HG03432 (cell line): ENCODE measurements at regions not wholly inside any gene's neighbourhood (a gene's known extent, or its start where the extent isn't known, plus 50 kb on each side); places are given as distances from the start of the nearest gene placed in this dataset.

Experiments used
- ATAC-seq: cut with Tn5 transposase; IDR thresholded peaks from one replicate; pipeline ENCODE4 v1.9.1; 2021; ENCODE audit warnings: mild to moderate bottlenecking, moderate library complexity; ENCODE audit not compliant: unreplicated experiment

DNA sequence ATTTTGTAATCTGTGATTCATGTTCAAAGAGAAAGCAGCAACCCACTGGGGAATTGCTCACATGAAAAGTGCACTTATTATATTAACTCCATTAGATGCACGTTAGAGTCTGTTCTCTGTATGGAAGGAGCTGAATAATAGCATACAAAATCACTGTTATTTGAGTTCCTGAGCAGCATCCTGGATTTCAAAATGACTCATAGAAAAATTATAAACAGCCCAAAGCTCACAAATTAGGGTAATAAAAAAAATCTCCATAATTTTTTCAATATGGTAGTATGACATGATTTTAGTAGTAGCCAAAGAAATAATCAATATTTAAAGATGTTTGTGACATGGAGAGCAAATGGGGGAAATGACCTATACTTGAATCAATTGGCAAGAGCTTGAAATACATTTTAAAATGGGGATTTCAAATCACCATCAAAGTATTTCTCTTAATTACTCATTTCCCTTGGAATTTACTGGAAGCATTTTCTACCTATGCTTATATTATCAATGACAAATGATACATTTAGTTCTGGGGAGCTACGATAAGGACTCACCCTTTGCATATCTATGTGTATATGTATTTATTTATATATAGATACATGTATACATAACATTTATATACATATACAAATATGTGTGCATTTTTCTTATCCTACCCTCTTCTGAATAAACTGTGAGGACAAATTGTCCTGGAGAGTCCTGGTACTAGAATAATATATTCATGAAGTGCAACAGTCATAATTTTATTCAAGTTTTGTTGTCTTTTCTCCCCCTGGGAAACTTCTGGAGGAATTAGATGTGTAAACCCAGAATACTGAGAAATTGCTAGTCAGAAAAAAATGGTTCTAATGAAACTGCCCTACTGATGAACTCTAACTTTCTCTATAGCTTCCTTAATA lies 116.3 kb downstream of the RPL22L1 start:
- ATAC-seq = no peak

DNA sequence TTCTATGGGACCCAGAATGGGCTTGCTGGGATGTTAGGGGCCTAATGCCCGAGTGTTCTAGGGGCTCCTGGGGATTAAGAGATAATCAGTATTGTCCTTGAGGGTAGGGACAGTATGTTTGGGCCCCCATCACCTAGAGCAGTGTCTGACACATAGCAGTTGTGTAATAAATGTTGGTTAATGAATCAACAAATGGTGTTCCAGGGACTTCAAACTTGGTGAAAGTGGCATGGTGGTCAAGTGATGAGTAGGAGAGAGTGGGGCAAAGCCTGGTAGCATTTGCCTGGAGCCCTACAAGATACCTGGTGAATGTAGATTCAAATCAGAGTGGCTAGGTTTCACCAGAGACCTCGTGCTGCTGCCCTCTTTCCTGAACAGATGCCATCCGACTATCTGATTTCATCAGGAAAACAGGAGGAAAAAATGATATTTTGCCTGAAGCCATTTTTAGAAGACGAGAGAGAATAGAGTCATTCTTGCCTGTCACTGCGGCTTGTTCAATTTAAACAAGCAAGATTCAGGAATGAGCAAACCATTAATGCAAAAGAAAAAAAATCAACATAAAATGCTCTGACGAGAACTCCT lies 117.3 kb downstream of the RPL22L1 start:
- ATAC-seq = no peak

DNA sequence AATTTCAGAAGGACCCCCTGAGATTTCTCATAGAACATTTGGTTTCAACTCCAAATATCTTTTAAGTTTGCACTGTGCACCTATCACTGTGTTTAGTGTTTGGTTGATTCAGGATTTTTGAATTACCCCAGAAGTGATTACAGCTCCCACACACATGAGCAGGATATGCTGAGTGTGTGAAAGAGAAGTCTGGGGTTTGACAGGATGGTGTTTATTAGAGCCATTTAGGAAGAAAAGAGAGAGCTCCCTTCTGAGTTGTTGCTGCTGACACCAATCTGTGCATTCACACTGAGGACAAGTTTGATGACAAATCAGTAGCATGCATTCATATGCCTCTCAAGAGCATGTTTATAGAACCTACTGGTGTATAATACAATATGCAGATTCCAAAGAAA lies 118.1 kb downstream of the RPL22L1 start:
- no peak for ATAC-seq

GRCh38 chr3:170751083-170751898 lies 118.7 kb downstream of the RPL22L1 start:
- ATAC-seq = no peak

DNA sequence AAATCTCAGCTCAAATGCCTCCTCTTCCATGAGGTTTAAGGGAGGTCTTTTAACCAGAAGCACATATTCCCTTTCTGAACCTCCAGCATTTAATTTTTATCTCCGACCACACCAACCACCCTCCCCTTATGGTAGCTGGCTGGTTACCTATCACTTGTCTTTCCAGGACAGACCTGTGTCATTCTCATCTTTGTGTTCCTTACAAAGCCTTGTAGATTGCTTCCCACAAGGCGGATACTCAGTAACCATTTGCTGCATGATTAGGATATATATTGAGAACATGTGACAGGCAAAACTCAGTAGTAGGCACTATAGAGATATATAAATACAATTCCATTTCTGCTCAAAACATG lies 119.5 kb downstream of the RPL22L1 start:
- no peak for ATAC-seq

GRCh38 chr3:170749765-170750477 lies 120.1 kb downstream of the RPL22L1 start:
- ATAC-seq = no peak

DNA sequence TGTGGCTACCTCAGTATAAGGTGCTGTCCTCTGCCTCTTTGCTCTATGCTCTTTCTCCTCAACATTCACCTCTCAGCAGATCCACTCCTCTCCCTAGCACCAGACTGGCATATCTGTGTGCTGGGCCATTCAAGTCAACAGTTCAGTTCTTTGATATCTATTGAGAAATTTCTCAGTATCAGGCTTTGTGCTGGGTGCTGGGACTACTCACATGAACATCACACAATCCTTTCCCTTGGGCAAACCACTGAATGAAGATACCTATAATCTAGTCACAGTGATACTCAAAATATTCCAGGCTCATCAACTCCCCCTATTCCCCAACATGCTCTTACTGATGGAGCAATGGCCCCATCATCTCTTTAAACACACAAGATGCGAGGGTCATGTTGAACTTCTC lies 120.8 kb downstream of the RPL22L1 start:
- ATAC-seq = no peak

DNA sequence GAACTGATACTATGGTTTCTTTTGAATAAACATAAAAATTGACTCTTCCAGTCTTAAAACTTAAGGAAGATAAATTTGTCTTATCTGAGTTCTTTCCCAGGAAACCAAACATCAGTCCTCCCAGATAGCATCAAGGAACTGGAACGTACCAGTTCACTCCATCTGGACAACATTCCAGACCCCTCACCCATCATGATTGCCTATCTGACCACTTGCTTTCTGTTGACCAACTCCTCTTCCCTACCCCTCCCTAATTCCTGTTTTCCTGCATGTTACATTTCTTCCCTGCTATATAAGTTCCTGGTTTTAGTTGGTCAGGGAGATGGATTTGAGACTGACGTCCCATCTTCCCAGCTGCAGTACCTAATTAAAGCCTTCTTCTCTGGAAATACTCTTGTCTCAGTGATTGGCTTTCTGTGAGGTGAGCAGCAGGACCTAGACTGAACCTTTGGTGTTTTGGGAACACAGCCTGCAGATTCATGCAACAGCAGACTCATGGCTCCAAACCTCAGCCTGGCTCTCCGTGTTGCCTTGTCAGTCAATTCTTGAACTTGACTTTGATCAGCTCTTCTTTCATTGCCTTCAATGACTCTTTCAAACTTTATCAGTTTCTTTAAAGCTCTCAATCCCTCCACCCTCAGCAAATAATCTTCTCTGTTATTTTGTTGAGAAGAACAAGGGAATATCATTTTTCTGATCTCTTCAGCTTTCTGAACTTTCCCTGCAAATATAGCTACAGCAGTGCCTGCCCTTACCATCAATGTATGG lies 123.6 kb downstream of the RPL22L1 start:
- ATAC-seq = no peak

- no peak for ATAC-seq
Measured at GRCh38 chr3:170745211-170745718, 124.7 kb downstream of the RPL22L1 start.

GRCh38 chr3:170741756-170742529 lies 128.1 kb downstream of the RPL22L1 start:
- no peak for ATAC-seq

DNA sequence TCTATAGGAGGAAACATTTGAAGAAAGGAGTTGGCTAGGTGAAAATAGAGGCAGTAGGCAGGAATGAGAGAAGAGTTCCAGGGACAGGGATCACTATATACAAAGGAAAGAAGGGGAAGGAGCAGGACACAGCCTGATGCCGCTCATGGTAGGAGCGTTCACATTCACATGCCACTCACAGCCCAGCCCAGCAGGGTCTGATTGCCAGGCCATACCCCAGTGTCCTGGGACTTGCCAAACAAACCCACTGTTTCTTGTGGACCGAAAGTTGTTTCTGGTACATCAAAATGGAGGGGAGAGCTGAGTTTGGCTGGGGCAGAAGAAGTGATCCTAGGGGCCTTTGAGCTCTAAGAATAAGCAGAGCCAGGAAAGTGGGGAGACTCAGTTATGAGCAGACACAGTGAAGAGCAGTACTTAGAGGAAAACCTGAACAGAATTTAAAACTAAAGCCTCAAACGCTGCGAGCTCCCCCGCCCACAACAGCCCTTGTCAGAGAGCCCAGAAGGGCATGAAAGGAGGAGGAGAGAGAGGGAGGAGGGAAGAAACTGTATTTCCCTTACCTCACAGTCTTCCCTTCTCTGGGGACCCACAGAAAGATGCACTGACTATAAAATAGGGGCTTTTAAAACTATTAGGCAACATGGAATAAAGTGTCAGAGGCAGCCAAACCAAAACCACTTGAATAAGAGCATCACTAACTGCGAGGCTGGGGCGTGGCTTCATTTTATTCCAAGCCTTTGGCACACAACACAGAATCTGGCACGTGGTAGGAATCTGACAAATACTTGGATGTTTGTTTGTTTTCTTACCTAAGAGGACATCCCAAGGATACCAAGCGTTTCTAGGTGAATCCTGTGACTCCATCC lies 129.0 kb downstream of the RPL22L1 start:
- no peak for ATAC-seq

- ATAC-seq = no peak
Measured at GRCh38 chr3:170740285-170740684, 129.7 kb downstream of the RPL22L1 start.

DNA sequence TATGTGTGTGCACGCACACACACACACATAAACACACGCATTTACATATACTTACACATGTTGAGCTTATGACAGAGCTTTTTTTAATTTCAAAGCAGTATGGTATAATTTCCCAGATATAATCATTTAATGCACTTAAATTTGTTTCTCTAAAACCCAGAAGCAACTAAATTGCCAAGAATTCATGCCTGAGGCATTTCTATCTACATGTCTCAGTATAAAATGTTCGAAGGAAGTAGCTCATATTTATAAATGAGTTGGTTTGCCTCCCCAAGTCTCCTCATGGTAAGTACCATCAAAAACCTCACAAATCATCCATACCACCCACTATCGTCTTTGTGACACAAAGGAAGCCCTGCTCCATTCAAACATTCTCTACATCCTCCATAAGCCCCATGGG lies 130.6 kb downstream of the RPL22L1 start:
- ATAC-seq = no peak

DNA sequence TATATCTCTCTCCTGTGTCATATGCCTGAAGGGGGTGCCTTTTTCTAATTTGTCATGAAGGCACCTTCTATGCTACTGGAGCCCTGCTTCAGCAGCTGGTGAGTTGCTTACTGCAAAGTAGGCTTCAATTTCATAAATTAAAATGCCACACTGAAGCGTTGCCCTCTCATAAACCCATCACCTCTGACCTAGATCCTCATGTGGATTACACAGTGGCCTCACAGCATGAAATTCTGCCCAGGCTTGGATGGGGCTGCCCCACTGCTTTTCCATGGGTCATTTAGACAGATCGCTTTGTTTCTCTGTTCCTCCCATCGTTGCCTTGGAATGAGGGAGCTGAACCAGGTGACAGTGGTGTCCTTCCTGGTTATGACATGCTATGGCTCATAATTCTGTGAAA lies 131.2 kb downstream of the RPL22L1 start:
- no peak for ATAC-seq

- no peak for ATAC-seq
Measured at GRCh38 chr3:170737498-170738162, 132.4 kb downstream of the RPL22L1 start.

DNA sequence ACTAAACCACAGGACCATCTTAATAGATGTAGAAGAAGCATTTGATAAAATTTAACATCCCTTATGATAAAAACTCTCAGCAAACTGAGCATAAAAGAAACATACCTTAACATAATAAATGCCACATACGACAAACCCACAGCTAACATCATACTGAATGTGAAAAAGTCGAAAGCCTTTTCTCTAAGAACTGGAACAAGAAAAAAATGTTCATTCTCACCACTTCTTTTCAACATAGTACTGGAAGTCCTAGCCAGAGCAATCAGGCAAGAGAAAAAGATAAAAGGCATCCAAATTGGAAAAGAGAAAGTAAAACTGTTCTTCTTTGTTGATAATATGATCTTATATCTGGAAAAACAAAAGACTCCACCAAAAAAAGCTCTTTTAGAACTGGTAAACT lies 134.2 kb downstream of the RPL22L1 start:
- no peak for ATAC-seq

DNA sequence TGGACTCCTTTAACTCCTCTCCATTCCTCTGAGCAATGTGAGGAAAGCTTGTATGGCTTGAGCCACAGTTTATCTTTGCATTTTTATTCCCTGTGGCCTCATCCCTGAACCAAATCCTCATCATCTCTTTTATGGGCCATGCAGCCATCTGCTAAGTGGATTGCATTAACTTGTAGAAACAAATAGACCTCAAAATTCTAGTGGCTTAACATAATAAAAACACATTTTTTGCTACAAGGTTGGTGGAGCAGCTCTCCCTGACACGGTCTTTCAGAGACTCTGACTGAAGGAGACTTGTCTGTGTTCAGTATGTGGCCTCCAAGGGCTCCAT lies 135.3 kb downstream of the RPL22L1 start:
- no peak for ATAC-seq
